H9 (cell line): ENCODE measurements at regions not wholly inside any gene's neighbourhood (a gene's known extent, or its start where the extent isn't known, plus 50 kb on each side); places are given as distances from the start of the nearest gene placed in this dataset.

Experiments used
- DNase-seq: peaks from one replicate; pipeline ENCODE4 v3.0.0-alpha.2; 2017
- H2AFZ ChIP-seq: one replicate; pipeline ENCODE4 v1.6.1; 2013; ENCODE audit warnings: mild to moderate bottlenecking, low read length, control low read depth, moderate library complexity
- H2AK5ac ChIP-seq: 2 replicates; pipeline ENCODE4 v1.6.1; 2013; ENCODE audit warnings: low read length, control low read depth, mixed read lengths; ENCODE audit not compliant: insufficient read length
- H2BK120ac ChIP-seq: one replicate; pipeline ENCODE4 v1.6.1; 2013; ENCODE audit warnings: low read depth, mild to moderate bottlenecking, low read length, control low read depth, inconsistent platforms; ENCODE audit not compliant: poor library complexity, severe bottlenecking
- H2BK12ac ChIP-seq: 2 replicates; pipeline ENCODE4 v1.6.1; 2013; ENCODE audit warnings: low read length, control low read depth, mixed read lengths, low read depth; ENCODE audit not compliant: insufficient read length
- H2BK15ac ChIP-seq: 2 replicates; pipeline ENCODE4 v1.6.1; 2013; ENCODE audit warnings: low read depth, low read length, control low read depth
- H2BK20ac ChIP-seq: one replicate; pipeline ENCODE4 v1.6.1; 2013; ENCODE audit warnings: low read depth, mild to moderate bottlenecking, low read length, control low read depth, inconsistent platforms; ENCODE audit not compliant: poor library complexity, severe bottlenecking
- H2BK5ac ChIP-seq: 2 replicates; pipeline ENCODE4 v1.6.1; 2013; ENCODE audit warnings: low read length, control low read depth, mixed read lengths; ENCODE audit not compliant: insufficient read length
- H3K14ac ChIP-seq: 2 replicates; pipeline ENCODE4 v1.6.1; 2013; ENCODE audit warnings: low read length, control low read depth; ENCODE audit not compliant: insufficient read depth
- H3K18ac ChIP-seq: 2 replicates; pipeline ENCODE4 v1.6.1; 2013; ENCODE audit warnings: low read depth, mild to moderate bottlenecking, mixed read lengths, low read length, control low read depth; ENCODE audit not compliant: insufficient read length
- H3K23ac ChIP-seq: 2 replicates; pipeline ENCODE4 v1.6.1; 2013; ENCODE audit warnings: low read length, control low read depth, mixed read lengths, low read depth; ENCODE audit not compliant: insufficient read length
- H3K23me2 ChIP-seq: 2 replicates; pipeline ENCODE4 v1.6.1; 2013; ENCODE audit warnings: low read depth, mild to moderate bottlenecking, mixed read lengths, low read length, control low read depth; ENCODE audit not compliant: insufficient read length, poor library complexity, severe bottlenecking
- H3K27ac ChIP-seq: 2 replicates; pipeline ENCODE4 v1.5.1; 2013; ENCODE audit warnings: low read length, control low read depth, mixed read lengths, low read depth; ENCODE audit not compliant: insufficient read length
- H3K27me3 ChIP-seq: 2 replicates; pipeline ENCODE4 v1.6.1; 2013; ENCODE audit warnings: low read length, control low read depth, inconsistent platforms; ENCODE audit not compliant: insufficient read depth
- H3K4ac ChIP-seq: 2 replicates; pipeline ENCODE4 v1.6.1; 2013; ENCODE audit warnings: low read depth, mild to moderate bottlenecking, control low read depth, inconsistent platforms, low read length, moderate library complexity
- H3K4me1 ChIP-seq: 2 replicates; pipeline ENCODE4 v1.6.1; 2013; ENCODE audit warnings: low read length, control low read depth, inconsistent platforms; ENCODE audit not compliant: insufficient read depth
- H3K4me2 ChIP-seq: 2 replicates; pipeline ENCODE4 v1.6.1; 2013; ENCODE audit warnings: low read length, control low read depth, mixed read lengths; ENCODE audit not compliant: insufficient read length, insufficient read depth
- H3K56ac ChIP-seq: 2 replicates; pipeline ENCODE4 v1.6.1; 2013; ENCODE audit warnings: low read depth, mild to moderate bottlenecking, mixed read lengths, low read length, control low read depth; ENCODE audit not compliant: insufficient read length
- H3K79me1 ChIP-seq: 2 replicates; pipeline ENCODE4 v1.6.1; 2013; ENCODE audit warnings: low read depth, mild to moderate bottlenecking, moderate library complexity, low read length, control low read depth, inconsistent platforms; ENCODE audit not compliant: insufficient read depth, poor library complexity, severe bottlenecking
- H3K79me2 ChIP-seq: 2 replicates; pipeline ENCODE4 v1.6.1; 2013; ENCODE audit warnings: low read length, control low read depth, inconsistent platforms; ENCODE audit not compliant: insufficient read depth
- H3K9ac ChIP-seq: 2 replicates; pipeline ENCODE4 v1.6.1; 2013; ENCODE audit warnings: low read length, control low read depth, mixed read lengths; ENCODE audit not compliant: insufficient read length; ENCODE audit errors: extremely low read depth
- H3K9me3 ChIP-seq: one replicate; pipeline ENCODE4 v1.6.1; 2013; ENCODE audit warnings: low read depth, low read length, inconsistent platforms; ENCODE audit not compliant: control insufficient read depth
- H3T11ph ChIP-seq: one replicate; pipeline ENCODE4 v1.6.1; 2013; ENCODE audit warnings: mild to moderate bottlenecking, low read length, control low read depth, inconsistent platforms
- H4K20me1 ChIP-seq: one replicate; pipeline ENCODE4 v1.6.1; 2013; ENCODE audit not compliant: control insufficient read depth, insufficient read length, insufficient read depth
- H4K5ac ChIP-seq: 2 replicates; pipeline ENCODE4 v1.6.1; 2013; ENCODE audit warnings: low read depth, mild to moderate bottlenecking, mixed read lengths, low read length, control low read depth; ENCODE audit not compliant: insufficient read length
- H4K8ac ChIP-seq: replicated peaks from 2 replicates; pipeline ENCODE4 v1.6.1; 2013; ENCODE audit warnings: low read length, control low read depth, mixed read lengths, low read depth; ENCODE audit not compliant: insufficient read length
- H4K91ac ChIP-seq: 2 replicates; pipeline ENCODE4 v1.6.1; 2013; ENCODE audit warnings: low read depth, mild to moderate bottlenecking, moderate library complexity, mixed read lengths, low read length, control low read depth; ENCODE audit not compliant: insufficient read length
- H3K27ac Mint-ChIP-seq, 3 experiments: 2 replicates in 2 of 3; 3 replicates in 1 of 3; pipeline ENCODE4 v1.8.0; 2020 to 2021; ENCODE audit warnings: mixed read lengths in 3 of 3, mild to moderate bottlenecking in 1 of 3, moderate library complexity in 1 of 3
- H3K27me3 Mint-ChIP-seq: 2 replicates; pipeline ENCODE4 v1.8.0; 2021; ENCODE audit warnings: low read depth, mild to moderate bottlenecking, moderate library complexity, mixed read lengths
- H3K36me3 Mint-ChIP-seq, 3 experiments: 2 replicates in 2 of 3; 3 replicates in 1 of 3; pipeline ENCODE4 v1.8.0; 2020 to 2021; ENCODE audit warnings: low read depth in 3 of 3, mixed read lengths in 3 of 3; ENCODE audit not compliant: insufficient read depth in 1 of 3
- H3K4me1 Mint-ChIP-seq, 2 experiments: 2 replicates each; pipeline ENCODE4 v1.8.0; 2020; ENCODE audit warnings: mixed read lengths in 2 of 2
- H3K4me3 Mint-ChIP-seq, 2 experiments: 2 replicates in 1 of 2; 3 replicates in 1 of 2; pipeline ENCODE4 v1.8.0; 2020 to 2021; ENCODE audit warnings: mild to moderate bottlenecking in 2 of 2, mixed read lengths in 2 of 2, moderate library complexity in 1 of 2
- H3K9me3 Mint-ChIP-seq, 2 experiments: 2 replicates in 1 of 2; 3 replicates in 1 of 2; pipeline ENCODE4 v1.8.0; 2020; ENCODE audit warnings: mild to moderate bottlenecking in 2 of 2, mixed read lengths in 2 of 2, moderate library complexity in 1 of 2
- CTCF ChIP-seq: fragments of 200-600 bp; sonication (generic); conservative IDR thresholded peaks from 3 replicates; pipeline ENCODE4 v1.8.0; 2021; ENCODE audit warnings: antibody characterized with exemption, mild to moderate bottlenecking

GRCh38 chr9:78479441-78479840, 182.5 kb downstream of the PSAT1 start:
- H3K4me1 Mint-ChIP-seq, result no peaks in the 10 kb centered on the region
- Histone ChIP-seq H3K4me2 (no peak overlapping the region), H3T11ph (no peak overlapping the region), H4K91ac (no peak overlapping the region), H2AK5ac (no peak overlapping the region), H3K9me3 (no peaks in the 10 kb centered on the region), H4K8ac (no peak overlapping the region), H3K9ac (no peak overlapping the region), H2BK15ac (no peak overlapping the region), H3K27me3 (no peaks in the 10 kb centered on the region), H3K79me2 (no peaks in the 10 kb centered on the region), H3K4ac (no peak overlapping the region), H3K56ac (no peak overlapping the region), H3K14ac (no peak overlapping the region), H3K23me2 (no peaks in the 10 kb centered on the region), H3K79me1 (no peaks in the 10 kb centered on the region), H3K18ac (no peak overlapping the region), H2AFZ (no peak overlapping the region), H2BK12ac (no peak overlapping the region), H2BK120ac (no peak overlapping the region), H4K20me1 (no peaks in the 10 kb centered on the region), H4K5ac (no peak overlapping the region), H3K27ac (no peak overlapping the region), H3K4me1 (no peaks in the 10 kb centered on the region), H2BK20ac (no peak overlapping the region), H3K23ac (no peak overlapping the region), H2BK5ac (no peak overlapping the region)
- no peak for DNase-seq
- H3K36me3 Mint-ChIP-seq, result peaks cover 5 to 17% (median 11%) of the 10 kb centered on the region in 3 experiments; a peak in 6 of 7 replicates
- no peak overlapping the region for H3K4me3 Mint-ChIP-seq
- H3K9me3 Mint-ChIP-seq, result peaks cover 11 to 24% of the 10 kb centered on the region in 2 experiments
- no peak overlapping the region for H3K27ac Mint-ChIP-seq
- no peak for TF ChIP-seq CTCF
- H3K27me3 Mint-ChIP-seq, result no peaks in the 10 kb centered on the region
